GM13976 (cell line): ENCODE measurements at regions not wholly inside any gene's neighbourhood (a gene's known extent, or its start where the extent isn't known, plus 50 kb on each side); places are given as distances from the start of the nearest gene placed in this dataset.

Source experiments
- DNase-seq: peaks from one replicate; pipeline ENCODE4 v3.0.0; 2012; ENCODE audit warnings: low spot score
- in situ Hi-C: fragments of 300-500 bp; cut with MboI; formaldehyde crosslinking; loops from one replicate; pipeline ENCODE4 v1.12.0; 2022; ENCODE audit warnings: low sequenced_read_pairs, mixed read lengths, inconsistent platforms; ENCODE audit not compliant: unreplicated experiment
- TF ChIP-seq, protein P1 (sequence below): IDR thresholded peaks from 2 replicates; pipeline ENCODE4 v1.5.1; 2012; ENCODE audit warnings: borderline replicate concordance, mild to moderate bottlenecking; ENCODE audit not compliant: insufficient read depth; ENCODE audit errors: extremely low read depth, missing control alignments, control extremely low read depth

DNA sequence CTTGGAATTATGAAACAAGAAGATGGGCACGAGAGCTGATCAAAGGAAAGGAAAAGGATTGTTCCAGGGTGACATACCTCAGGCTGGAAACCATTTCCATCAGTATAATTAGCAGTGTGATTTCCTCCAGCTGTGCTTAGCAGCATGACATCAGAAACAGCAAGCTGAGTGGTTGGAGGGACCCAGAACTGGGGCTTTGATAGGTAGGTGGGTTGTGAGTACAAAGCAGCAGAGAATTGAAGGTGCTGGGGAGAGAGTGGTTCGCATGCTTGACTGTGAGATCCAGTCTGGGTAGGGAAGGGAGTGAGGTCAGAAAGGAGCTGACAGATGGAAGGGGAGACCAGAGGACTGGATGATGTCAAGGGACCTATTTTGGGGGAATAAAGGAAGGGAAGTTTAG is 90.4 kb downstream of the CD164 start:
- in situ Hi-C loops = no loop called here
- TF ChIP-seq, protein P1, sequence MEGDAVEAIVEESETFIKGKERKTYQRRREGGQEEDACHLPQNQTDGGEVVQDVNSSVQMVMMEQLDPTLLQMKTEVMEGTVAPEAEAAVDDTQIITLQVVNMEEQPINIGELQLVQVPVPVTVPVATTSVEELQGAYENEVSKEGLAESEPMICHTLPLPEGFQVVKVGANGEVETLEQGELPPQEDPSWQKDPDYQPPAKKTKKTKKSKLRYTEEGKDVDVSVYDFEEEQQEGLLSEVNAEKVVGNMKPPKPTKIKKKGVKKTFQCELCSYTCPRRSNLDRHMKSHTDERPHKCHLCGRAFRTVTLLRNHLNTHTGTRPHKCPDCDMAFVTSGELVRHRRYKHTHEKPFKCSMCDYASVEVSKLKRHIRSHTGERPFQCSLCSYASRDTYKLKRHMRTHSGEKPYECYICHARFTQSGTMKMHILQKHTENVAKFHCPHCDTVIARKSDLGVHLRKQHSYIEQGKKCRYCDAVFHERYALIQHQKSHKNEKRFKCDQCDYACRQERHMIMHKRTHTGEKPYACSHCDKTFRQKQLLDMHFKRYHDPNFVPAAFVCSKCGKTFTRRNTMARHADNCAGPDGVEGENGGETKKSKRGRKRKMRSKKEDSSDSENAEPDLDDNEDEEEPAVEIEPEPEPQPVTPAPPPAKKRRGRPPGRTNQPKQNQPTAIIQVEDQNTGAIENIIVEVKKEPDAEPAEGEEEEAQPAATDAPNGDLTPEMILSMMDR = no peak
- no peak for DNase-seq

DNA sequence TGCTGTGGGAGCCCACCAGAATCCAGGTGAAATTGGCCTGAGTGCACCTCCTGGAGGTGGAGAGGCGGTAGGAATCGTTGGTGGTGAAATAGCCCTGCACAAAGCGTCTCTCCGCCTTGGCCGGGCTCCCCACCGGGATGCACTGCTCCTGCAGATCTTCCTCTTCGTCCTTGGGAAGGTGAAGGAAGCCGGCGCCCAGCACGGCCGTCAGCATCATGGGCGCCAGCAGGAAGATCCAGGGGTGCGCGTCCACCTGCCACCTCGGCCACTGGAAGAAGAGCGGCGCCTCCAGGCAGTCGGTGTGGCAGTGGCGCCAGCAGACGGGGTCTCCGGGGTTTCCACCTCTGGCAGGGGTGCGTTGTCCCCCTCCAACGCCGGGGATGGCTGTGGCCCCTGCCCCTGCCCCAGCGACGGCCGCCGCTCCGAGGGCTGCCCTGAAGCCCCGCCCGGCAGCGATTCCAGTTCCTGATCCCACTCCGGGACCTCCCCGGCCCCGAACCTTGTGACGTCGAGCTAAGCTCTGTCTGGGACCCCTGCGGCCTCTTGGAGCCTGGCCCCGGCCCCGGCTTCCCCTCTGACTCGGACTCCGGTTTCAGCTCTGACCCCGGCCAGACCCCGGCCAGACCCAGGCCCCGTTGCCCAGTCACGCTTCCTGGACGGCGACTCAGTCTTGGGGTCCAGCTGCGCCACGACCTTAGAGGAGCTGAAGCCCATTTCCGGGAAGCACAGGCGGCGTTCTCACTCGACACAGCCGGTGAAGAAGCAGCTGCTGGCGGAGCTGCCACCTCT is 91.9 kb downstream of the CD164 start:
- no peak for DNase-seq
- in situ Hi-C loops = no loop called here
- TF ChIP-seq, protein P1 = no peak

DNA sequence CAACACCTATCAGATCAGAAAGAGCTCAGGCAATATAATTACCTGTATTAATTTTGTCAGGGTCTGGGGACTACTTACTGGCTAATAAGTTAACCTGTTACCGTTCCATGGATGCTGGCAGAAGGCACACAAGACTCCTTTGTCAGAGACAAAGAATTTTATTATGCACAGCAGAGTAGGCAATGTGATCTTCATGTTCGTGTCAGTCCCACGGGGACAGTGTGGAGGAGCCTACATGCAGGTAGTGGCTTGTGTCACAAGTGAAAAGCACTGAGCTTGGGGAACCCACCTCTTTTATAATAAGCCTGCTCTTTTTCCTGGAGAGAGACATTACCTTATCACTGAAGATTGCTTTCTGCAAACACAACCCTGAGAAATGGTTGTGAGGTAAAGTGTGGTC is 96.9 kb downstream of the CD164 start:
- DNase-seq = no peak

DNA sequence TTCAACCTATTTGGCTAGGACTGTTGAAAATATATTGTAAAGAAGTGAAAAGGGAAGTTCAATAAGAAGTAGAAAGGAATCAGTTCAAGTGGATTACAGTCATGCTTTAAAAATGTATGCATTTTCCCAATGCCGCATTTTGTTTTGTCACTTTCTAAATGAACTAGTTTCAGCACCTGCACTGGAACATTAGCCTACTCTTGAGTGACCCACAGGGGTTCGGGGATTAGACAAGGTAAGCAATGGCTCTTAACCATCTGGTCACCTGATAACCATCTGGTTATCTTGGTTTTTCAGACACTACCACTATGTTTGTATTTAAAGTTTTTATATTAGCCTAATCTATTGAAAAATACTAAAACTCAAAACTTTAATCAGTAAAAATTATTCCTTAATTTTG is 97.6 kb downstream of the CD164 start:
- in situ Hi-C loops = no loop called here
- TF ChIP-seq, protein P1 = no peak
- DNase-seq = no peak

More for the DNA sequence above, 96.9 kb downstream of the CD164 start:
- TF ChIP-seq, protein P1 = no peak
- in situ Hi-C loops = no loop called here

DNA sequence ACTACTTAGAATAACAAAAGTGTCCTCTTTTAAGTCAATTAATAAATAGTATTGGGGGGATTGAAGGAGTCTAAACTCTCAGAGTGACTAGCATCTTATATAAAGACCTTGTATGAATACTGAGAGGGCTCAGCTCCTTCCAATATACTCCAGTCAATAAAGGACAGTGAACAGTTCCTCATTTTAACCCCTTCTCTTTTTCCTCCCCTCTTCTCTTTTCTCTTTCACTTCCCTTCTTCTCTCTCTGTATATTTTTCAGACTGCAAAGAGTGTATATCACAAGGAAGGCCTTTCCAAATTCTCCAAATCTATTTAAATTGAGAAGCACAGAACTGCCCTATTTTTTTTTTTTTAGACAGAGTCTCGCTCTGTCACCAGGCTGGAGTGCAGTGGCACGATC is 99.5 kb downstream of the CD164 start:
- no peak for DNase-seq
- TF ChIP-seq, protein P1 = no peak
- in situ Hi-C loops = no loop called here

DNA sequence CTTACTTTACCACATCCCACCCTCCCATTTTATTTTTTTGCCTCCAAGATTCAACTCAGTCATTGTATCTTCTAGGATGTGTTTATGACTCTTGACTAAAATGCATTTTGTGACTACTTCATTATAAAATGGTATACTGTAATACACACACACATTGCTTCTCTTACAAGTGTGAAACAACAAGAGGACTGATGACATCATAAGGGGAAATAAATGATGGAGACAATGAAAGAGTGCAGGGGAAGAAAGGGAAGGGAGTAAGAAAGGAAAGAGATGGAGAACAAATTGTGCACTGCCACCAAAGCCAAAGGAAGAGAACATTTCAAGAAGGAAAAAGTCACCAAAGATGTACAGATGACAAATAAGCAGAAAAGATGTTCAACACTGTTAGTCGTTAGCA is 102.6 kb downstream of the CD164 start:
- TF ChIP-seq, protein P1 = no peak
- in situ Hi-C loops = no loop called here
- DNase-seq = no peak

DNA sequence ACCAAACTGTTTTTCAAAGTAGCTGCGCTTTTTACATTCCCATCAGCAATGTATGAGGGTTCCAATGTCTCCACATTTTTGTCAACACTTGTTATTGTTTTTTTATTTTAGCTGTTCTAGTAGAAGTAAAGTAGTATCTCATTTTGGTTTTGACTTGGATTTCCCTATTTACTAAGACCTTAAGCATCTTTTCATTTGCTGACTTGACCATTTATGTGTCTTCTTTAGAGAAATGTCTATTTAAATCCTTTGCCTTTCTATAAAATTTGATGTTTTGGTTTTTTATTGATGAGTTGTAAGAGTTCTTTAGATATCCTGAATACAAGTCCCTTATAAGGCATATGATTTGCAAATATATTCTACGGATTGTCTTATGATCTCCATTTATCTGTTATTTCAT is 110.6 kb downstream of the CD164 start:
- in situ Hi-C loops = no loop called here
- no peak for DNase-seq
- TF ChIP-seq, protein P1 = no peak
